SH-SY5Y (cell line): ENCODE measurements at regions not wholly inside any gene's neighbourhood (a gene's known extent, or its start where the extent isn't known, plus 50 kb on each side); places are given as distances from the start of the nearest gene placed in this dataset.

Source experiments
- GATA2 ChIP-seq: IDR thresholded peaks from 2 replicates; pipeline ENCODE4 v1.6.1; 2011; ENCODE audit warnings: mild to moderate bottlenecking, low read depth, low read length
- GATA3 ChIP-seq: IDR thresholded peaks from 2 replicates; pipeline ENCODE4 v1.6.1; 2011; ENCODE audit warnings: low read depth, mild to moderate bottlenecking, low read length, moderate library complexity

- no peak for TF ChIP-seq GATA3
- no peak for TF ChIP-seq GATA2
Observed at GRCh38 chr7:4352069-4352468, 330.0 kb upstream of the FOXK1 start.
